C4-2B (cell line): ENCODE measurements at regions not wholly inside any gene's neighbourhood (a gene's known extent, or its start where the extent isn't known, plus 50 kb on each side); places are given as distances from the start of the nearest gene placed in this dataset.

ENCODE experiments used
- ZFX ChIP-seq: fragments of 450-650 bp; IDR thresholded peaks from 2 replicates; pipeline ENCODE4 v1.6.1; 2017
- TF ChIP-seq, protein P1 (sequence below): fragments of 450-650 bp; conservative IDR thresholded peaks from 2 replicates; pipeline ENCODE4 v1.5.1; 2017; ENCODE audit warnings: mild to moderate bottlenecking

DNA sequence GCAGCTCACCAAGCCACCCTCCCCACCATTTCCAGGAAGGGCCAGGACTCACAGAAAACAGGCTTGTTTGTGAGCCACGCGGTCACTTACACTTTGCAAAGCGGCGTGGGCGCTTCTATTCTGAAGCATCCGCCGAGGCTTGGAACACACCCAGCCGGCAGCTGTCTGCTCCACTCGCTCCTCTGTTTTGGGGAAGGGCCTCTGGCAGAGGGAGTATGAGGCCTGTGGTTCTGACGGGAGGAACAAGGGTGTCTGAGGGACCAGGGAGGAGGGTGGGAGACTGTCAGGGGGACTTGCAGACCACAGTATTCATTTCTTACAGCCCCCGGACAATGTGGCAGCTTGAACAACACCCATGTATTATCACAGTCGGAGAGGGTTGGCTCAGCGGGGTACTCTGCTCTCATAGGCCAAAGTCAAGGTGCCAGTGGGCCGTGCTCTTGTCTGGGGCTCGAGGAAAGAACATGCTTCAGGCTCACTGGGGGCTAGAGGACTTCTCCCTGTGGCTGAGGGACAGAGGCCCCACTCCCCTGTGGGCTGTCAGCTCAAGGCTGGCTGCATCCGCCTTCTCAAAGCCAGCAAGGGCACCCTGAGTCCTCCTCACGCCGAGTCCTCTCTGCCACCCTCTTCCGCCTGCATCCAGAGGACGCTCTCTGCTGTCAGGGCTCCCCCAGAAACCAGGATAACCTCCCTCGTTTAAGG lies 60.4 kb upstream of the FAM20C start:
- TF ChIP-seq, protein P1, sequence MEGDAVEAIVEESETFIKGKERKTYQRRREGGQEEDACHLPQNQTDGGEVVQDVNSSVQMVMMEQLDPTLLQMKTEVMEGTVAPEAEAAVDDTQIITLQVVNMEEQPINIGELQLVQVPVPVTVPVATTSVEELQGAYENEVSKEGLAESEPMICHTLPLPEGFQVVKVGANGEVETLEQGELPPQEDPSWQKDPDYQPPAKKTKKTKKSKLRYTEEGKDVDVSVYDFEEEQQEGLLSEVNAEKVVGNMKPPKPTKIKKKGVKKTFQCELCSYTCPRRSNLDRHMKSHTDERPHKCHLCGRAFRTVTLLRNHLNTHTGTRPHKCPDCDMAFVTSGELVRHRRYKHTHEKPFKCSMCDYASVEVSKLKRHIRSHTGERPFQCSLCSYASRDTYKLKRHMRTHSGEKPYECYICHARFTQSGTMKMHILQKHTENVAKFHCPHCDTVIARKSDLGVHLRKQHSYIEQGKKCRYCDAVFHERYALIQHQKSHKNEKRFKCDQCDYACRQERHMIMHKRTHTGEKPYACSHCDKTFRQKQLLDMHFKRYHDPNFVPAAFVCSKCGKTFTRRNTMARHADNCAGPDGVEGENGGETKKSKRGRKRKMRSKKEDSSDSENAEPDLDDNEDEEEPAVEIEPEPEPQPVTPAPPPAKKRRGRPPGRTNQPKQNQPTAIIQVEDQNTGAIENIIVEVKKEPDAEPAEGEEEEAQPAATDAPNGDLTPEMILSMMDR: no peak
- TF ChIP-seq ZFX: no peak
